Activated CD4-positive, alpha-beta T cell treated with anti-CD3 and anti-CD28 coated beads, Interleukin-2, amount 10 ng/mL, durations not matched to agents 24 days and 14 days (primary cell): ENCODE measurements at regions not wholly inside any gene's neighbourhood (a gene's known extent, or its start where the extent isn't known, plus 50 kb on each side); places are given as distances from the start of the nearest gene placed in this dataset.

Experiments
- DNase-seq: peaks from one replicate; pipeline ENCODE4 v3.0.0; 2022
- H3K27ac Mint-ChIP-seq: one replicate; pipeline ENCODE4 v1.8.0; 2022; ENCODE audit warnings: mild to moderate bottlenecking, mixed read lengths
- H3K27me3 Mint-ChIP-seq: one replicate; pipeline ENCODE4 v1.8.0; 2022; ENCODE audit warnings: mixed read lengths
- H3K36me3 Mint-ChIP-seq: one replicate; pipeline ENCODE4 v1.8.0; 2022; ENCODE audit warnings: low read depth, mild to moderate bottlenecking, mixed read lengths
- H3K4me1 Mint-ChIP-seq: one replicate; pipeline ENCODE4 v1.8.0; 2021; ENCODE audit warnings: mixed read lengths
- H3K4me3 Mint-ChIP-seq: one replicate; pipeline ENCODE4 v1.8.0; 2022; ENCODE audit warnings: mild to moderate bottlenecking, moderate library complexity, mixed read lengths
- H3K9me3 Mint-ChIP-seq: one replicate; pipeline ENCODE4 v1.8.0; 2021; ENCODE audit warnings: mixed read lengths
- intact Hi-C: fragments of 100-400 bp; cut with micrococcal nuclease; formaldehyde crosslinking; loops from one replicate; pipeline ENCODE4 v1.15.1; 2023

DNA sequence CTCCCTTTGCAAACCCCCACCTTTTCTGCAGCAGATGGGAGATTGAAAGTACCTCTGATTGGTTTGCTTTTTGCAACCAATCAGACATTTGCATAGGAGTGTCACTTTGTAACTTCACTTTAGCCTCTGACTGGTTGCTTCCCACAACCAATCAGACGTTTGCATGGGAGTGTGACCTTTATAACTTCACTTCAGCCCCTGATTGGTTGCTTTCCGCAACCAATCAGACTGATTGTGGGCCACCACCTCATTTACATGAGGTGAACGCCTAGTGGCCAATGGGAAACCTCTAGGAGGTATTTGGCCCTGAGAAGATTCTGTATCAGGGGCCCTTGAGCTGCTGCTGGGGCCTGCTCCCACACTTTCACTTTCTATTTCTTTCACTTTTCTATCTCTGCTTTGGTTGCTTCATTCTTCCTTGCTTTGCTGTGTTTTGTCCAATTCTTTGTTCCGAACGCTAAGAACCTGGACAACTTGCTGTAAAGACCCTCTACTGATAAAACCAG, 106.0 kb upstream of the PRICKLE1 start:
- no peak overlapping the region for H3K4me3 Mint-ChIP-seq

DNA sequence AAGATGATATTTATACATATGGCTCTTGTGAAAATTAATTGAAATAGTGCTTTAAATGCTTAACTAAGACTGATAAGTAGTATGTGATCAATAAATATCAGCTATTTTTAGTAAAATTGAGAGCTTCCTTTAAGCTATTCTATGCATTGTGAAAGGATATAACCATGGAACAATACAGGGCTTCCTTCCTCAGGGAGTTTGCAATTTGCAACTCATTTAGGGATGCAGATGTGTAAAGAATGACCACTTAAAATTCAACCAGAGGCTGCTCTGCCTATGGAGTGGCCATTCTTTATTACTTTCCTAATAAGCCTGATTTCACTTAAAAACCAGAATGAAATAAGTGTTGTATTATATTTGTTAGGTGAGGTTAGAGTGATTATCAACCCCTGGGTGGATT, 103.2 kb upstream of the PRICKLE1 start:
- no peaks in the 10 kb centered on the region for H3K4me1 Mint-ChIP-seq
- no peaks in the 10 kb centered on the region for H3K36me3 Mint-ChIP-seq
- DNase-seq = no peak
- no peak overlapping the region for H3K27ac Mint-ChIP-seq
- no peaks in the 10 kb centered on the region for H3K9me3 Mint-ChIP-seq
- H3K27me3 Mint-ChIP-seq = no peaks in the 10 kb centered on the region
- intact Hi-C loops = no loop called here
- no peak overlapping the region for H3K4me3 Mint-ChIP-seq

More for the DNA sequence above, 106.0 kb upstream of the PRICKLE1 start:
- no peak for DNase-seq
- no peak overlapping the region for H3K27ac Mint-ChIP-seq
- no peaks in the 10 kb centered on the region for H3K9me3 Mint-ChIP-seq
- intact Hi-C loops = no loop called here
- H3K4me1 Mint-ChIP-seq = no peaks in the 10 kb centered on the region
- H3K36me3 Mint-ChIP-seq = no peaks in the 10 kb centered on the region
- H3K27me3 Mint-ChIP-seq = no peaks in the 10 kb centered on the region

DNA sequence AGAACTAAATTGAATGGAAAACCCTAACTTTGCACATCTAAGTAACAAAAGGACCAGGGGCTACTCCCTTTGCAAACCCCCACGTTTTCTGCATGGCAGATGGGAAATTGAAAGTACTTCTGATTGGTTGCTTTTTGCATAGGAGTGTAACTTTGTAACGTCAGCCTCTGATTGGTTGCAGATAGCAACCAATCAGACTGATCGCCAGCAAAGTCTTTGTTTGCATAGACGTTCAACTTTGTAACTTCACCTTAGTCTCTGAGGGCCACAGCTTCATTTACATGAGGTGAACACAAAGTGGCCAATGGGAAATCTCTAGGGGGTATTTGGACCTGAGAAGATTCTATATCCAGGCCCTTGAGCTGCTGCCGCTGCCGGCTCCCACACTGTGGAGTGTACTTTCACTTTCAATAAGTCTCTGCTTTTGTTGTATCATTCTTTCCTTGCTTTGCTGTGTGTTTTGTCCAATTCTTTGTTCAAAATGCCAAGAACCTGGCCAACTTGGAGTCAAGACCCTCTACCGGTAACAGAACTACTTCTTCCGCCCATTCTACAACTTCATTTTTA, 102.5 kb upstream of the PRICKLE1 start:
- intact Hi-C loops = no loop called here
- H3K4me3 Mint-ChIP-seq = no peak overlapping the region
- no peaks in the 10 kb centered on the region for H3K27me3 Mint-ChIP-seq
- H3K27ac Mint-ChIP-seq = no peak overlapping the region
- H3K36me3 Mint-ChIP-seq = no peaks in the 10 kb centered on the region
- H3K9me3 Mint-ChIP-seq = no peaks in the 10 kb centered on the region
- H3K4me1 Mint-ChIP-seq = no peaks in the 10 kb centered on the region
- DNase-seq = no peak

DNA sequence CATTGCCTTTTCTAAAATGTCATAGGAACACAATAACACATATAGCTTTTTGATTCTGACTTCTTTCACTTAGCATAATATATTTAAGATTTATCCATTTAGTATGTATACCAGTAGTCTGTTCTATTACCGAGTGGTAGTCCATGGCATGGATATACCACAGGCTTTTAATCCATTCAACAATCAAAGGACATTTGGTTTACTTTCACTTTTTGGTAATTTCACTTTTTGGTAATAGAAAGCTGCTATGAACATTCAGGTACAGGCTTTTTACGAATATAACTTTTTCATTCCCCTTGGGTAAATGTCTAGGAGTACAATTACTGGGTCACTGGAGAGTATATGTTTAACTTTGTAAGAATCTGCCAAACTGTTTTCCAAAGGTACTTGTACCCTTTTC, 100.7 kb upstream of the PRICKLE1 start:
- H3K27me3 Mint-ChIP-seq = no peaks in the 10 kb centered on the region
- H3K4me1 Mint-ChIP-seq = no peaks in the 10 kb centered on the region
- H3K27ac Mint-ChIP-seq = no peak overlapping the region
- no peak overlapping the region for H3K4me3 Mint-ChIP-seq
- intact Hi-C loops = no loop called here
- H3K9me3 Mint-ChIP-seq = no peaks in the 10 kb centered on the region
- no peak for DNase-seq
- no peaks in the 10 kb centered on the region for H3K36me3 Mint-ChIP-seq

DNA sequence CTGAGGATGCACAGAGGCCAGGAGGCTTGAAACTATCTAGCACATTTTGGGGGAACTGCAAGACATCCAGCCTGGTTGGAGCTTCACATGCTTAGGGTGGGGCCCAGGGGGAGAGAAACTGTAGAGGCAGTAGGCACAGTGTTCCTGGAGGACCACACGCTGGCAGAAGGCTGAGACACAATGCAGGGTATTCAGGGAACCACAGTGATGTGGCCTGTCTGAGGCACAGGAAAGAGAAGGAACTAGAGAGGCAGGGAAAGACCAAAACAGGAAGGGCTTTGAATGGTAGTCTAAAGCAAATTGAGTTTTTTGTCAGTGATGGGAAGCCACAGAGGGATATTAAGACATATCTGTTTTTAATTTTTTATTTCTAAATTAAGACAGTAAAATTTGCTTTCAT, 100.2 kb upstream of the PRICKLE1 start:
- Mint-ChIP-seq H3K9me3 (no peaks in the 10 kb centered on the region), H3K4me1 (no peaks in the 10 kb centered on the region)
- intact Hi-C loops = no loop called here

DNA sequence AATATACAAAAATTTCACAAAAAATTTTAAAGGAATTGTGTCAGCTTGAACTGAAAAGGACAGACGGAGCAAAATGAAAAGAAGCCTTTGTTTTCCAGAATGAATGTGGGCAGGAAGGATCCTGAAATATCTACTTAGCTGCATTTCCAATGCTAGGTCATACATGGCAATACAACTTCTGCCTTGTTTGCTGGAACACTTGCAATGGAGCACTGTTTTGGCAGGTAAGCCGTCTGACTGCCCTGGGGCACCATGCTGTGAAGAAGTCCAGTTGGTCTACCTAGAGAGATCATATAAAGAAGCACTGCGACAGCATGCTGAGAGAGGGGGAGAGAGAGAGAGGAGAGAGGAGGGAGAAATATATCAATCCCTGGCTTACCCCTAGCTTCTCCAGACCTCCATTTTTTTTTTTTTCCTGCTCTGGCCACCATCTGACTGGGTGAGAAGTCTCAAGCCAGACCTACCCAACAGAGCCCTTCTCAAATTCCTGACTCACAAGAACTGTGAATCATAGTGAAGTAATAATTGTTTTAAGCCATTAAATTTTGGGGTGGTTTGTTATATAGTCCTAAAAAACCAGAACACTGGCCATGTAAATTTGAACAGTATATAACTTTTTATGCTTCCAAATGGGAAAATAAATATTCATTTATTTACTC, 97.1 kb upstream of the PRICKLE1 start:
- no peaks in the 10 kb centered on the region for H3K27me3 Mint-ChIP-seq
- no peak overlapping the region for H3K27ac Mint-ChIP-seq
- no peak for DNase-seq
- H3K4me3 Mint-ChIP-seq = no peak overlapping the region
- no peaks in the 10 kb centered on the region for H3K9me3 Mint-ChIP-seq
- intact Hi-C loops = no loop called here
- H3K36me3 Mint-ChIP-seq = no peaks in the 10 kb centered on the region
- no peaks in the 10 kb centered on the region for H3K4me1 Mint-ChIP-seq

More for the DNA sequence above, 100.2 kb upstream of the PRICKLE1 start:
- H3K27me3 Mint-ChIP-seq = no peaks in the 10 kb centered on the region
- H3K4me3 Mint-ChIP-seq = no peak overlapping the region
- H3K36me3 Mint-ChIP-seq = no peaks in the 10 kb centered on the region
- DNase-seq = no peak
- H3K27ac Mint-ChIP-seq = no peak overlapping the region

DNA sequence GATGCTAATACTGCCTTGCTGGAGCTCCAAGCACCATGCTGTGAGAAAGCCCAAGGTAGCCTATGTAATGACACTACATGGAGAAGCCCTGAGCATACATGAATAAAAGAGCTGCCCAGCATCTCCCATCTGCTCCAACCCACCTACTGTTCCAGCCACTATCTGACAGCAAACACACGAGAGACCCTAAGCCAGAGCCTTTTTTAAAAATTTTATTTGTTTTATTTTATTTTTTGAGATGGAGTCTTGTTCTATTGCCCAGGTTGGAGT, 95.2 kb upstream of the PRICKLE1 start:
- no peak overlapping the region for H3K27ac Mint-ChIP-seq
- intact Hi-C loops = no loop called here
- no peak overlapping the region for H3K4me3 Mint-ChIP-seq
- H3K9me3 Mint-ChIP-seq = no peaks in the 10 kb centered on the region
- H3K27me3 Mint-ChIP-seq = no peaks in the 10 kb centered on the region
- DNase-seq = no peak
- H3K4me1 Mint-ChIP-seq = no peaks in the 10 kb centered on the region
- H3K36me3 Mint-ChIP-seq = no peaks in the 10 kb centered on the region

DNA sequence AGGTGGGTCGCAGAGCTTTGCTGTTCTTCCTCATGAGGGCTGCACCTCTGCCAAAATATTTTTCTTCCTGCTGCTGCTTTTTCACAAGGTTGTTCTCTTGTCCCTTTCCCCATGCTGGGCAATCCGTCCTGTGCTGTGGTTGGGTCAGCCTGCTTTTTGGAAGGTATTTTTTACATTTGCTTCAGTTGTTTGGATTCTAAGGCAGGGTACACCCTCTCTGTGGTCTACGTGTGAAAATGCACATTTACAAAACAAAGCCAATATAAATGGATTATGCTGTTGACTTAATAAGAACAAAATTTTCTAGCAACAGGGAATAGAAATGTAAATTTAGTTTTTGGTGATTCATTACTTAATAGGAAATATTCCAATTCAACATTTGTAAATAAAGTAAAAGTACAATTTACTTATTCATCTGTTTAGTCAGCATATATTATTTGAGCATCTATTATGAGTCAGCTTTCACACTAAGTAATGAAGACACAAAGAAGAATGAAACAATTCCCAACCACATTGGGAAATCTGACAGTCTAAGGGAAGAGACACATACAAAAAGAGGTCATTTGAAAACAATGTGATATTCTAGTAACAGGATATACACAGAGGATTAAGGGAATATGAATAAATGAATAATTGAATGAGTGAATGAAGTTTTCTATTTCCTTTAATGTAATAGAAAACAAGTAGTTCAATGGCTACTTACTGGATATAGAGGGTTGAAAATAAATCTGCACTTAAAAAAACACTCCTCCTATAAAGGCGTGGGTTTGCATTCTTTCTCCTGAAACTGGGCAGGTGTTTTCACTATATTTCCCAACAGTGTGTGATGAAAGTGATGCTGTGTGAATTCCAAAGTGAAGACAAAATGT, 94.6 kb upstream of the PRICKLE1 start:
- intact Hi-C loops = no loop called here
- Mint-ChIP-seq H3K27ac (no peak overlapping the region), H3K27me3 (no peaks in the 10 kb centered on the region), H3K9me3 (no peaks in the 10 kb centered on the region), H3K36me3 (no peaks in the 10 kb centered on the region), H3K4me3 (no peak overlapping the region), H3K4me1 (no peaks in the 10 kb centered on the region)
- no peak for DNase-seq

DNA sequence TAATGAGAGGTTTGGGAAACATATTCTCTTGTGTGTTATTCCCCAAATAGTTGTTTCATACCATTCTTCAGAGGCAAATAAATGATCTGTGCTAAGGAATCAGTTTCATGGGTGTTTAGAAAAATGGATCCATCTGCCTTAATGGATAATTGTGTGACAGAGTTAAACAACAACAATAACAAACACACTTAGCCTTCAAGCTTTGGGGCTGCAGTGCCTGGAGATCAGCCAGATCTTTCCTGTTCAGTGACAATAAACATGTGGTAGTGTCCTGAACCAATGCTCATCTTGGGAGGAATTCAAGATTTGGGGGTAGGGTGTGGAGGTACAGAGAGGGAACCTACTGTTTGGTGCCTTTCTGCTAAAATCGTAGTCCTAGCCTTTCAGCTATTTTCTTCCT, 93.7 kb upstream of the PRICKLE1 start:
- H3K36me3 Mint-ChIP-seq = no peaks in the 10 kb centered on the region
- intact Hi-C loops = no loop called here
- no peaks in the 10 kb centered on the region for H3K9me3 Mint-ChIP-seq
- no peak overlapping the region for H3K27ac Mint-ChIP-seq
- H3K4me1 Mint-ChIP-seq = no peaks in the 10 kb centered on the region
- H3K27me3 Mint-ChIP-seq = no peaks in the 10 kb centered on the region
- no peak for DNase-seq
- H3K4me3 Mint-ChIP-seq = no peak overlapping the region

DNA sequence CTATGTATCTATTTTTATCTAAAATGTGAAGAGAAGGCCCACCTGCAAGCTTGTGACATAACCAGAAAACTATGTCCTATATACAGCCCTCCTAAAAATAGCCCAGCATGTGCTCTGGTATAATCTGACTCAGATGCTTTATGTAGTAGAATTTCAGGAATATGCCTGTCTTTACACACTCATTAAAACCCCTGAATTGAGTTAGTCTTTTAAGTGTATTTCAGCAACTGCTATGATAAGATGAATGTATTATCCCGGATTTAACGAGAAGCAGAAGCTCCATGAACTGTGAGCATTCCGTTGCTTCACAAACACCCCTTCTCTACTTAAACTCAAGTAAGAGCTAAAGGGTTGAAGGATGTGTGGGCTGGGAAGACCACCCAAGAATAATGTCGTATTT, 89.9 kb upstream of the PRICKLE1 start:
- DNase-seq = no peak
- no peak overlapping the region for H3K4me3 Mint-ChIP-seq
- intact Hi-C loops = no loop called here
- H3K27ac Mint-ChIP-seq = no peak overlapping the region
- no peaks in the 10 kb centered on the region for H3K27me3 Mint-ChIP-seq
- no peaks in the 10 kb centered on the region for H3K9me3 Mint-ChIP-seq
- no peaks in the 10 kb centered on the region for H3K4me1 Mint-ChIP-seq
- no peaks in the 10 kb centered on the region for H3K36me3 Mint-ChIP-seq

DNA sequence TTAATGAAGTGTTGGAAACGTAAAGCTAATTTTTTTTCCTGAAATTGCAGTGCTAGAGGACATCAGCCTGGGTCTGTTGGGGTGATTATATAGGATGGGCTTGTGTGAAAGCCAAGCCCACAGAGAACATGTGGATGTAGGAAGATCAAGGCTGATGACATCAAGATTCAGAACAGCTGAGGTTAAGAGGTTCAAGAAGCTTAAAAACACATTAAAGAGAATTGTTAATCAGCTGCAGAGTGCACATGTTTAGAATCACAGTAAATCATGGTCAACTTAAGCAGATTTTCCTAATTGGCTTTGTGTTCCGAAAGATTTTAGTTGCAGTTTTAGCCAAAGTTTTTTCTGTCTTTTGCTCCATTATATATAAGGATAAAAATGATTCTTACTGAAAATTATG, 87.9 kb upstream of the PRICKLE1 start:
- Mint-ChIP-seq H3K36me3 (no peaks in the 10 kb centered on the region), H3K4me3 (no peak overlapping the region)
- intact Hi-C loops = no loop called here

DNA sequence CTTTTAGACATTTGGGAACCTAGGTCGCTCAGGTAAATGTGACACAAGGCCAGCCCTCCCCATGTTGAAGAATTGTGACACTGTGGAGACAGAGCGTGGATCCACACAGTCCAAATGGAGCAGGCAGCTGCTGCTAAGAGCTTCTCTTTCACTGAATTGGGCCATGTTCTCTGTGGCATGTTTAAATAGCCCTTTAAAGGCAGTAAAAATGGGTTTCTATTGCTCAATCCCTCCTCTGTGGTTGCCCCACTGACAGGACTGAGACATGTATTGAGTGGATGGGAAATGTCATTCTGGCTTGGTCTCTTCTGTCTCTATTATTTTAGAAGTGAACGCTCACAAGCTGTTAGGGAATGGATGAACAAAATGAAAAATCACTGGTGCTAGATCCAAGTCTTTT, 84.0 kb upstream of the PRICKLE1 start:
- Mint-ChIP-seq H3K27ac (no peak overlapping the region), H3K9me3 (no peaks in the 10 kb centered on the region), H3K4me3 (no peak overlapping the region), H3K4me1 (no peaks in the 10 kb centered on the region), H3K27me3 (no peaks in the 10 kb centered on the region), H3K36me3 (no peaks in the 10 kb centered on the region)
- intact Hi-C loops = no loop called here
- DNase-seq = no peak

More for the DNA sequence above, 87.9 kb upstream of the PRICKLE1 start:
- no peaks in the 10 kb centered on the region for H3K27me3 Mint-ChIP-seq
- no peak for DNase-seq
- H3K4me1 Mint-ChIP-seq = no peaks in the 10 kb centered on the region
- H3K9me3 Mint-ChIP-seq = no peaks in the 10 kb centered on the region
- H3K27ac Mint-ChIP-seq = no peak overlapping the region

DNA sequence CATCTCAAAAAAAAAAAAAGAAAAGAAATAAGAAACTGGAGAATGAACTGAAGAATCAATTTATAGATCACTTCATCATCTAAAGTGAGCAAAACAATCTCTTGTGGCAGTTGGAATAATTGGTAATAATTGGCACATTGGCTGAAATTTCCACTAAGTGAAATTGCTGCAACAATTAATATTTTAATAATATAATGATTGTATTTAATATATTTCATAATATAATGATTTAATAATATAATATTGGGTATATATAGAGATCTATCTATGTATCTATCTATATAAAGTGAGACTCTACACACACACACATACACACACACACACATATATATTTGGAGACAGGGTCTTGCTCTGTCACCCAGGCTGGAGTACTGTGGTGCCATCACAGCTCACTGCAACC, 81.2 kb upstream of the PRICKLE1 start:
- intact Hi-C loops = no loop called here
- no peak overlapping the region for H3K27ac Mint-ChIP-seq
- no peaks in the 10 kb centered on the region for H3K9me3 Mint-ChIP-seq
- DNase-seq = no peak
- no peaks in the 10 kb centered on the region for H3K27me3 Mint-ChIP-seq
- H3K36me3 Mint-ChIP-seq = no peaks in the 10 kb centered on the region
- H3K4me3 Mint-ChIP-seq = no peak overlapping the region
- H3K4me1 Mint-ChIP-seq = no peaks in the 10 kb centered on the region

DNA sequence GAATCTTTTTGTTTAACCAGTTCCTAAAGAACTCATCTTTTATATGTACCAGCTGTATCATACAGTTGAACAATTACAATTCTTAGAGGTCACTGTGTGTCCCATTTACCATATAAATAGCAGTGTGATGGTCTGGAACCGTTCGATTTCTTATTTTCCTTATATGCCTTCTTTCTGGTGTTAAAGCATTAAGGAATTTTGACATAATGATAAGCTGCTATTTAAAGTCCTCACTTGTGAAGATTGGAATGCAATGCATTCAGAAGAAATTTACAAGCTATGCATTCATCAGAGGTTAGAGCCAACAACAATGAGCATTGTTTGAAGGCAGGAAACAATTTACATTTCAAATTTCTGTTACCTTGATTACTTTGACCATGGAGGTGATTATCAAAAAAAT, 80.0 kb upstream of the PRICKLE1 start:
- H3K4me1 Mint-ChIP-seq = no peaks in the 10 kb centered on the region
- no peak overlapping the region for H3K4me3 Mint-ChIP-seq
- H3K36me3 Mint-ChIP-seq = no peaks in the 10 kb centered on the region
- H3K27ac Mint-ChIP-seq = no peak overlapping the region
- H3K9me3 Mint-ChIP-seq = no peaks in the 10 kb centered on the region
- DNase-seq = no peak
- intact Hi-C loops = no loop called here
- H3K27me3 Mint-ChIP-seq = no peaks in the 10 kb centered on the region
